ENCODE measurements at regions not wholly inside any gene's neighbourhood (a gene's known extent, or its start where the extent isn't known, plus 50 kb on each side); places are given as distances from the start of the nearest gene placed in this dataset.

DNA sequence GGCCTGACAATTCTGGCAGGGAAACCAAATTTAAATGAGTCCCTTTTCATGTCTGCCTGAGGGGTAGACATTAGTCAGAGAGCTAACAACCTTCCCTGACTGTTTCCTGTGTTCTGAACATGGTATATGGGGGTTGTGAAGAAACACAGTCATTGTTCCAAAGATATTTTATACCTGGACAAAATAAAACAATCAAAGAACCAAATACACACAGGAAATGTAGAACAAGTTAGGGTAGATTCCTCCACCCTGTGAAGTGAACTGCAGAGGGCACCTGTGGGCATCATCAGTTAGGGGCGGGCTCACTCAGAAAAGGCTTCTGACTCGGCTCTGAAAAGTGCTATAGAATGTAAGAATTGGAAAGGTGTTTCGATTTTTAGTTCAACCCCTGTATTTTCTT, 231.9 kb upstream of the CADM1 start:
- TF ChIP-seq, protein P1, sequence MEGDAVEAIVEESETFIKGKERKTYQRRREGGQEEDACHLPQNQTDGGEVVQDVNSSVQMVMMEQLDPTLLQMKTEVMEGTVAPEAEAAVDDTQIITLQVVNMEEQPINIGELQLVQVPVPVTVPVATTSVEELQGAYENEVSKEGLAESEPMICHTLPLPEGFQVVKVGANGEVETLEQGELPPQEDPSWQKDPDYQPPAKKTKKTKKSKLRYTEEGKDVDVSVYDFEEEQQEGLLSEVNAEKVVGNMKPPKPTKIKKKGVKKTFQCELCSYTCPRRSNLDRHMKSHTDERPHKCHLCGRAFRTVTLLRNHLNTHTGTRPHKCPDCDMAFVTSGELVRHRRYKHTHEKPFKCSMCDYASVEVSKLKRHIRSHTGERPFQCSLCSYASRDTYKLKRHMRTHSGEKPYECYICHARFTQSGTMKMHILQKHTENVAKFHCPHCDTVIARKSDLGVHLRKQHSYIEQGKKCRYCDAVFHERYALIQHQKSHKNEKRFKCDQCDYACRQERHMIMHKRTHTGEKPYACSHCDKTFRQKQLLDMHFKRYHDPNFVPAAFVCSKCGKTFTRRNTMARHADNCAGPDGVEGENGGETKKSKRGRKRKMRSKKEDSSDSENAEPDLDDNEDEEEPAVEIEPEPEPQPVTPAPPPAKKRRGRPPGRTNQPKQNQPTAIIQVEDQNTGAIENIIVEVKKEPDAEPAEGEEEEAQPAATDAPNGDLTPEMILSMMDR (IDR thresholded peaks at IDR 0.05) = no peak
- Histone ChIP-seq H3K4me1 (no peaks in the 10 kb centered on the region), H3K27ac (no peak overlapping the region), H3K36me3 (no peaks in the 10 kb centered on the region), H3K9me3 (no peaks in the 10 kb centered on the region), H3K27me3 (no peaks in the 10 kb centered on the region), H3K4me3 (no peak overlapping the region)
- DNase-seq = peak in 1 of 4 donors; percentile 35
- peak; percentile 16 for ATAC-seq
- intact Hi-C loops (cut with DNase I) = no loop called here

DNA sequence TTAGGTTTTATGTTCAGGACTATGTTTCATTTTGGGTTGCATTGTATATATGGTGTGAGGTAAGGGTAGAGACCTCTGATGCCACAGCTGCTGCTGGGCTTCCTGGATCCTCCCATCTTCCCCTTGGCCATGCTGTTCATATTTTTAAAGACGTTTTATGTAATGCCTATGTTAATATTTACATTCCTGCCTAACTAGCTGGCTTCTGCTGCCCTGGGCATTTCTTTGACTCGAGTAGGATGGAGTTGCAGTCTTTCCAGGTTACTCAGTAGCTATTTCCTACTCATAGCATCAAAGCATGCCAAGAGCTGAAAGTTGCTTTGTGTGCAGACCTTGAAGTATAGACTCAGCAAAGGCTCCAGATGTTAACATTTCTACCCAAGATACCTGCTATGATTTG, 220.5 kb upstream of the CADM1 start:
- TF ChIP-seq, protein P1 (IDR thresholded peaks at IDR 0.05) = no peak
- H3K4me3 ChIP-seq = no peak overlapping the region
- DNase-seq = no peak
- ATAC-seq = peak; percentile 65
- H3K27ac ChIP-seq = no peak overlapping the region
- intact Hi-C loops (cut with DNase I) = no loop called here
- H3K27me3 ChIP-seq = no peaks in the 10 kb centered on the region
- H3K9me3 ChIP-seq = no peaks in the 10 kb centered on the region
- no peaks in the 10 kb centered on the region for H3K36me3 ChIP-seq
- no peaks in the 10 kb centered on the region for H3K4me1 ChIP-seq

DNA sequence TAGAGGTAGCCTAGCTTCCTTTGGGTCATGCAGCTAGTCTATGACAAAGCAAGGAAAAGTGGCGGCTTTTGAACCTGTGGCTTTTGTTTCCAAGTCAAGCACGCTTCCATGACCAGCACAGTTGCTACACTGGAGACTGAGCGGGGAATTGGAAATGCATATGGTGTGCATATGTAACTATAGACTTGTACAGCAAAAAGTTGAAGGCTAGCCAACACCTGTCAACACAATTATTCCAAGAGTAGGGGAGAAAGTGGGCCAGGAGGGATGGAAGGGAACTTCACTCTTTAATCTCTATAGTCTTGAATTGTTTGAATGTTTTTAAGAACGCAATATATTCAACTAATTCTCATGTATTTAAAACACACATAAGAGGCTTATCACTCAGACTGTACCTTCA, 218.5 kb upstream of the CADM1 start:
- TF ChIP-seq, protein P1 (IDR thresholded peaks at IDR 0.05) = no peak
- Histone ChIP-seq H3K9me3 (no peaks in the 10 kb centered on the region), H3K4me1 (no peaks in the 10 kb centered on the region), H3K4me3 (no peak overlapping the region), H3K27ac (no peak overlapping the region), H3K36me3 (no peaks in the 10 kb centered on the region), H3K27me3 (no peaks in the 10 kb centered on the region)
- ATAC-seq (no peak), DNase-seq (no peak)
- intact Hi-C loops (cut with DNase I) = no loop called here

- Histone ChIP-seq H3K4me1 (peaks cover 0 to 7% of the 10 kb centered on the region in 2 donors), H3K4me3 (no peak overlapping the region), H3K27me3 (peaks cover 0 to 7% of the 10 kb centered on the region in 2 donors), H3K9me3 (no peaks in the 10 kb centered on the region), H3K27ac (no peak overlapping the region), H3K36me3 (no peaks in the 10 kb centered on the region)
- TF ChIP-seq, protein P1 (IDR thresholded peaks at IDR 0.05) = no peak
- DNase-seq = no peak
- intact Hi-C loops (cut with DNase I) = no loop called here
- no peak for ATAC-seq
Observed at GRCh38 chr11:115721296-115721995, 217.2 kb upstream of the CADM1 start.

DNA sequence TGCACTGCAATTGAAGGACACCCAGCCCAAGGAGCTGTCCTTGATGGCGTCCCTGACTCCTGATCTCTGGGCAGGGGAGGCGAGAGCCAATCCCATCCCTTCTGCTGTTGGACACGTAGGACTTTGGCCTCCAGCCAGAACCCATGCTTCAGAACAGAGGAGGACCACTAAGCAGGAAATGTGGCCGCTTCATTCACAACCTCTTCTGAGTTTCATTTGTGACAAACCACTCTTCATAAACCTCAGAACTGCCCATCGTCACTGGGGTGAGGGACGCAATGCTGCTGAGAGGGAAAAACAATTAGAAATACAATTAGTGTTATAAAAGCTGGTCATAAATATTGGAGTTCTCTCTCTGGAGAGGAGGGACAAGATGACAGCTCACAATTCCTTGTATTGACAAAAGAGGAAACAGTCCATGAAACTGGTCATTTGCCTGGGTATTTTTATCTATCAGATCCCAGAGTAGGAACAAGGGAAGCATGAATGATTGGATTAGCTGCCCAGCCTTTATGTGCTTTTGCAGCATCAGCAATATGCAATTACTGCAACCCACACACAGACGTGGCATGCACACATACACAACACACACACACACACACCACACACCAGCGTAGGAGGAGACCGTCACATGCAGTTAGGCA, 216.5 kb upstream of the CADM1 start:
- Histone ChIP-seq H3K4me1 (peaks cover 0 to 14% of the 10 kb centered on the region in 2 donors), H3K36me3 (no peaks in the 10 kb centered on the region), H3K9me3 (no peaks in the 10 kb centered on the region), H3K4me3 (no peak overlapping the region), H3K27me3 (peaks cover 0 to 7% of the 10 kb centered on the region in 2 donors), H3K27ac (no peak overlapping the region)
- intact Hi-C loops (cut with DNase I) = no loop called here
- TF ChIP-seq, protein P1 (IDR thresholded peaks at IDR 0.05) = no peak
- ATAC-seq (no peak), DNase-seq (peak in 1 of 4 donors; percentile 47)
